Osteoblast (primary cell): ENCODE measurements at regions not wholly inside any gene's neighbourhood (a gene's known extent, or its start where the extent isn't known, plus 50 kb on each side); places are given as distances from the start of the nearest gene placed in this dataset.

Experiments
- DNase-seq: peaks from one replicate; pipeline ENCODE4 v3.0.0; 2011; ENCODE audit warnings: low spot score, mixed read lengths; ENCODE audit not compliant: insufficient read length; ENCODE audit errors: missing footprints
- H2AFZ ChIP-seq: 2 replicates; pipeline ENCODE4 v1.6.0; 2011; ENCODE audit warnings: mild to moderate bottlenecking, low read length
- H3K27ac ChIP-seq: 2 replicates; pipeline ENCODE4 v1.5.1; 2011; ENCODE audit warnings: mild to moderate bottlenecking, low read depth, low read length, moderate library complexity
- H3K27me3 ChIP-seq: 2 replicates; pipeline ENCODE4 v1.6.0; 2012; ENCODE audit warnings: mild to moderate bottlenecking, control low read depth, inconsistent platforms, low read length, moderate library complexity; ENCODE audit not compliant: insufficient read depth
- H3K36me3 ChIP-seq: 2 replicates; pipeline ENCODE4 v1.5.1; 2011; ENCODE audit warnings: mild to moderate bottlenecking, low read length, control low read depth, moderate library complexity; ENCODE audit not compliant: insufficient read depth
- H3K4me1 ChIP-seq: 2 replicates; pipeline ENCODE4 v1.5.1; 2011; ENCODE audit warnings: mild to moderate bottlenecking, low read length, control low read depth, moderate library complexity; ENCODE audit not compliant: insufficient read depth
- H3K4me2 ChIP-seq: 2 replicates; pipeline ENCODE4 v1.6.0; 2011; ENCODE audit warnings: mild to moderate bottlenecking, low read length; ENCODE audit not compliant: insufficient read depth
- H3K4me3 ChIP-seq: fragments of 200-600 bp; sonication (generic); 3 replicates; pipeline ENCODE4 v1.5.1; 2012; ENCODE audit warnings: mild to moderate bottlenecking, low read length, inconsistent platforms; ENCODE audit not compliant: insufficient read depth
- H3K79me2 ChIP-seq: 2 replicates; pipeline ENCODE4 v1.6.0; 2012; ENCODE audit warnings: mild to moderate bottlenecking, low read length, control low read depth, inconsistent platforms; ENCODE audit not compliant: insufficient read depth
- H3K9me3 ChIP-seq: 2 replicates; pipeline ENCODE4 v1.5.1; 2011; ENCODE audit warnings: low read depth, low read length, control low read depth
- H4K20me1 ChIP-seq: 2 replicates; pipeline ENCODE4 v1.6.0; 2012; ENCODE audit warnings: mild to moderate bottlenecking, low read length, control low read depth; ENCODE audit not compliant: insufficient read depth
- TF ChIP-seq, protein P1 (sequence below): IDR thresholded peaks from 2 replicates; pipeline ENCODE4 v1.5.1; 2011; ENCODE audit warnings: mild to moderate bottlenecking, low read depth, low read length, moderate library complexity; ENCODE audit errors: extremely low read depth

DNA sequence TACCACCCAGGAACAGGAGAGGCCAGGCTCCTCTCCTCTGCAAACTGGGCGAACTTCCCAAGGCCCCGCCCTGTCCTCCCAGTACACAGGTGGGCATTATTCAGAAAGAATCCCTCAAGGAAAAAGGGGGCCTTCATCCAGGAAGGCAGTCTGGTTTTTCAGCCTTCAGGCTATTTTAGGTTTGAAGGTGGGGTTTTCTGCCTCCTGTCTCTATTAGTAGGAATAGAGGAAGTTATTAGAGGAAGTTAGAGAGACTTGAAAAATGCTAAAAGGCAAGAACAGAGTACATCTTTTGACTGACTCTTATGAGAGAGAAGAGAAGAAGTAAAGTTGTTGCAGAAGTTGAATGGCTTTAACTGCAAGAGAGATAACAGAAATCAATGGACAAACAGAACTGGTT lies 250.9 kb upstream of the SORCS1 start:
- H2AFZ ChIP-seq = no peak overlapping the region
- H3K4me2 ChIP-seq = no peak overlapping the region
- H3K27me3 ChIP-seq = no peaks in the 10 kb centered on the region
- H3K27ac ChIP-seq = no peak overlapping the region
- no peaks in the 10 kb centered on the region for H3K79me2 ChIP-seq
- TF ChIP-seq, protein P1, sequence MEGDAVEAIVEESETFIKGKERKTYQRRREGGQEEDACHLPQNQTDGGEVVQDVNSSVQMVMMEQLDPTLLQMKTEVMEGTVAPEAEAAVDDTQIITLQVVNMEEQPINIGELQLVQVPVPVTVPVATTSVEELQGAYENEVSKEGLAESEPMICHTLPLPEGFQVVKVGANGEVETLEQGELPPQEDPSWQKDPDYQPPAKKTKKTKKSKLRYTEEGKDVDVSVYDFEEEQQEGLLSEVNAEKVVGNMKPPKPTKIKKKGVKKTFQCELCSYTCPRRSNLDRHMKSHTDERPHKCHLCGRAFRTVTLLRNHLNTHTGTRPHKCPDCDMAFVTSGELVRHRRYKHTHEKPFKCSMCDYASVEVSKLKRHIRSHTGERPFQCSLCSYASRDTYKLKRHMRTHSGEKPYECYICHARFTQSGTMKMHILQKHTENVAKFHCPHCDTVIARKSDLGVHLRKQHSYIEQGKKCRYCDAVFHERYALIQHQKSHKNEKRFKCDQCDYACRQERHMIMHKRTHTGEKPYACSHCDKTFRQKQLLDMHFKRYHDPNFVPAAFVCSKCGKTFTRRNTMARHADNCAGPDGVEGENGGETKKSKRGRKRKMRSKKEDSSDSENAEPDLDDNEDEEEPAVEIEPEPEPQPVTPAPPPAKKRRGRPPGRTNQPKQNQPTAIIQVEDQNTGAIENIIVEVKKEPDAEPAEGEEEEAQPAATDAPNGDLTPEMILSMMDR = no peak
- no peak for DNase-seq
- H4K20me1 ChIP-seq = no peaks in the 10 kb centered on the region
- peaks cover 2% of the 10 kb centered on the region for H3K9me3 ChIP-seq
- no peak overlapping the region for H3K4me3 ChIP-seq
- no peaks in the 10 kb centered on the region for H3K36me3 ChIP-seq
- no peaks in the 10 kb centered on the region for H3K4me1 ChIP-seq

DNA sequence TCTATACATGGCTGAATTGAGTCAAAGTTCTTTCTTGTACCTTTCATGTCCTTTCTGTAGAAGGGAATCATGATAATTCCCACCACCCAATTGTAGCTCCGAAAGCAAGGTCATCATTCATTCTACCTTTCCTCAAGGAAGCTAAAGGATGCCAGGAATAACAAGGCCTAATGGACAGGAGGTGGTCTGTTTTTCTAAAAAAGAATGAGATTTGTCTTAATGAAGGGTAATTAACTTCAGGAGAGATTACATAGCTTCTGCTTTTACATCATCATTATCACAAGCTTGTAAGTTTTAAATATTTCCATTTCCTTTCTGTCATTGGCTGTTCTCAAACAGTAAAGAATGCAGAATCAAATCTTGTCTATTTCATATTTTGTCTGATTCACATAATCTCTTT lies 249.5 kb upstream of the SORCS1 start:
- no peaks in the 10 kb centered on the region for H4K20me1 ChIP-seq
- H3K27ac ChIP-seq = no peak overlapping the region
- DNase-seq = no peak
- no peak overlapping the region for H3K4me3 ChIP-seq
- H3K36me3 ChIP-seq = no peaks in the 10 kb centered on the region
- no peaks in the 10 kb centered on the region for H3K4me1 ChIP-seq
- H2AFZ ChIP-seq = no peak overlapping the region
- peaks cover 2% of the 10 kb centered on the region for H3K9me3 ChIP-seq
- TF ChIP-seq, protein P1 = no peak
- H3K79me2 ChIP-seq = no peaks in the 10 kb centered on the region
- no peaks in the 10 kb centered on the region for H3K27me3 ChIP-seq
- H3K4me2 ChIP-seq = no peak overlapping the region

DNA sequence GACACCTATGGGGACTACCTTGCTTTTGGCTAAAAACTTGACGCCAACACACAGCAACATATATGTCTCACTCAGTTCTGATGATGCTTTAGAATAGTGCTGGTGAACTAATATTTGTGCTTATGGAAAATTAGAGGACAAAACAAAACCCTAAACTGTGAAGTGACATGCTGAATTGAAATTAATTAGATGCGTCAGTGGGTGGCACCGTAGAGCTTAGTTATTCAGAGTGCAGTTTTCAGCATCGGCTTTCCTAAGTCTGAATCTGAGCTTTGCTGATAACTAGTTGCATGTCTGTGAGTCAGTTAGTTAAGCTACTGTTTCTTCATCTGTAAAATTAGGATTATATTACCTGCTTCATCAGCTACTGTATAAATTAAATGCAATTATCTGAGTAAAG lies 245.0 kb upstream of the SORCS1 start:
- Histone ChIP-seq H3K4me3 (no peak overlapping the region), H3K4me2 (no peak overlapping the region), H3K36me3 (no peaks in the 10 kb centered on the region), H3K79me2 (no peaks in the 10 kb centered on the region), H4K20me1 (no peaks in the 10 kb centered on the region), H3K4me1 (no peaks in the 10 kb centered on the region), H3K9me3 (no peaks in the 10 kb centered on the region), H3K27me3 (no peaks in the 10 kb centered on the region), H3K27ac (no peak overlapping the region), H2AFZ (no peak overlapping the region)
- DNase-seq = no peak
- TF ChIP-seq, protein P1 = no peak

DNA sequence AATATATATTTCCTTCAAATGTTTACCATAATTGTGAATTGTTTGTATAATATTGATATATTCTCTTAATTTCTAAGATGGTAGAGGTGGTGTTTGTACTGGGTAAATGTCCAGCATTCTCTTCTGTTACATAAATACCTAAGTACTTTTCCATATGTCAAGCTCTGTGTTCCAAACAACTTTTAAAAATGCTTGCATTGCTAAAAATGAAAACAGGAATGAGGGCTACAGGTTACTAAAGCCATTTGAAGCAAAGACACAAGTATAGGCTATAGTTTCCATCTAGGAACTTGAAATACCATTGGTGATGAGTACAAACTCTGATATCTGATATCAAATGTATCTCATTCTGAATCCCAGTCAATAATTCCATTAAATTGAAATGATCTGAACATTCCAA lies 233.6 kb upstream of the SORCS1 start:
- Histone ChIP-seq H3K9me3 (no peaks in the 10 kb centered on the region), H3K4me2 (no peak overlapping the region), H3K27ac (no peak overlapping the region), H3K27me3 (no peaks in the 10 kb centered on the region), H3K4me3 (no peak overlapping the region), H3K79me2 (no peaks in the 10 kb centered on the region), H3K36me3 (no peaks in the 10 kb centered on the region), H2AFZ (no peak overlapping the region), H3K4me1 (no peaks in the 10 kb centered on the region), H4K20me1 (no peaks in the 10 kb centered on the region)
- peak; percentile 36 for DNase-seq
- TF ChIP-seq, protein P1 = no peak
